ENCODE measurements at regions not wholly inside any gene's neighbourhood (a gene's known extent, or its start where the extent isn't known, plus 50 kb on each side); places are given as distances from the start of the nearest gene placed in this dataset.

DNA sequence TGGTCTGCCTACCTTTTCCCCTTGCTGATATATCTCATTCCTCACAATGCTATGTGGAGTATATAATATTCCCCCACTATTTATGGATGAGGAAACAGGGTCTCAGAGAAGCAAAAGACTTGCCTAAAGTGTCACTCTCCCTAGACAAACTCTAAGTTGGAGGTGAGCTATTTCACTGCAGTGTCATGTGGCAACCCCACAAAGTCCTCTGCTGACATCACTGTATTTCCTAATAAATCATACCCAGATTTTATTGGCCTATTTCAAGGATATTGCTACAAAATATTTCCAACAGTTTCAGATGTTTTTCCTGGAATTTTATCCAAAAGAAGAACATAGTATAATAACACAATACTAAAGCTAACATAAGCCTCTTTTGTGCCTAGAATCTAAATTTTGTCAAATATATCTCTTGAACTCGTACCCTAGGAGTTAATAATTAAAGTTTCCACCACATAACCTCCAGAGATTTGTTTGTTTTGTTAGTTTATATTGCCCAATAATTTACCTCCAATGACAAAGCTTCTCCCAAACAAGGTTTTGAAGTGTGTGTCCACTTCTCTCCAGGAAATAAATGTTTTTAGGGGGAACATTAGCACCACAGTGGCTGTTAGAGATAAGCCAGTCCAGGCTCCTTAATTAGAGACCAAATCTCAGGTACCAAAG is 215.1 kb downstream of the ASCL1 start:
- H3K27ac ChIP-seq, result no peak overlapping the region
- intact Hi-C loops (cut with DNase I), result no loop called here
- H3K4me1 ChIP-seq, result no peaks in the 10 kb centered on the region
- TF ChIP-seq, protein P1, sequence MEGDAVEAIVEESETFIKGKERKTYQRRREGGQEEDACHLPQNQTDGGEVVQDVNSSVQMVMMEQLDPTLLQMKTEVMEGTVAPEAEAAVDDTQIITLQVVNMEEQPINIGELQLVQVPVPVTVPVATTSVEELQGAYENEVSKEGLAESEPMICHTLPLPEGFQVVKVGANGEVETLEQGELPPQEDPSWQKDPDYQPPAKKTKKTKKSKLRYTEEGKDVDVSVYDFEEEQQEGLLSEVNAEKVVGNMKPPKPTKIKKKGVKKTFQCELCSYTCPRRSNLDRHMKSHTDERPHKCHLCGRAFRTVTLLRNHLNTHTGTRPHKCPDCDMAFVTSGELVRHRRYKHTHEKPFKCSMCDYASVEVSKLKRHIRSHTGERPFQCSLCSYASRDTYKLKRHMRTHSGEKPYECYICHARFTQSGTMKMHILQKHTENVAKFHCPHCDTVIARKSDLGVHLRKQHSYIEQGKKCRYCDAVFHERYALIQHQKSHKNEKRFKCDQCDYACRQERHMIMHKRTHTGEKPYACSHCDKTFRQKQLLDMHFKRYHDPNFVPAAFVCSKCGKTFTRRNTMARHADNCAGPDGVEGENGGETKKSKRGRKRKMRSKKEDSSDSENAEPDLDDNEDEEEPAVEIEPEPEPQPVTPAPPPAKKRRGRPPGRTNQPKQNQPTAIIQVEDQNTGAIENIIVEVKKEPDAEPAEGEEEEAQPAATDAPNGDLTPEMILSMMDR (IDR thresholded peaks at IDR 0.05), result no peak
- H3K9me3 ChIP-seq, result no peaks in the 10 kb centered on the region
- H3K36me3 ChIP-seq, result no peaks in the 10 kb centered on the region
- ATAC-seq (no peak), DNase-seq (no peak)
- H3K27me3 ChIP-seq (ENCODE audit: low read depth), result no peaks in the 10 kb centered on the region
- no peak overlapping the region for H3K4me3 ChIP-seq

DNA sequence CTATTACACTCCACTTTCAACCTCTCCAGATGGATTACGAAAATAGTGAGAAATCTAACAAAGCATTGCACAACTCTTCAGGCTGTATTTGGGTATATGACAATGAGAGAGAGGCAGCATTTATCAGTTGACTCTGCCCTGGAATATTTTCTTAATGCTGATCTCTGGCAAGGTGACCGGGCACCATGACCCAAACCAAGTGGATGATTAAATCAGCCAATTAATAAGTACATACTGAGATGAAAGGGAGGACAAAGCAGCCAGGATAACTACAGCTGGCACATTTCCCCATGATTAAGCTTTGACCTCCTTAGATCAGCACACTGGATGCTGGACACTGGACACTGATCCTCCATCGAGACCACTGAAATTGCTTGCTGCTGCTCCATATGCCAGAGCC is 218.2 kb downstream of the ASCL1 start:
- Histone ChIP-seq H3K9me3 (no peaks in the 10 kb centered on the region), H3K27me3 (ENCODE audit: low read depth) (no peaks in the 10 kb centered on the region), H3K4me3 (no peak overlapping the region), H3K4me1 (no peaks in the 10 kb centered on the region), H3K27ac (no peak overlapping the region), H3K36me3 (no peaks in the 10 kb centered on the region)
- no peak for ATAC-seq
- no peak for DNase-seq
- TF ChIP-seq, protein P1 (IDR thresholded peaks at IDR 0.05), result no peak
- intact Hi-C loops (cut with DNase I), result no loop called here

DNA sequence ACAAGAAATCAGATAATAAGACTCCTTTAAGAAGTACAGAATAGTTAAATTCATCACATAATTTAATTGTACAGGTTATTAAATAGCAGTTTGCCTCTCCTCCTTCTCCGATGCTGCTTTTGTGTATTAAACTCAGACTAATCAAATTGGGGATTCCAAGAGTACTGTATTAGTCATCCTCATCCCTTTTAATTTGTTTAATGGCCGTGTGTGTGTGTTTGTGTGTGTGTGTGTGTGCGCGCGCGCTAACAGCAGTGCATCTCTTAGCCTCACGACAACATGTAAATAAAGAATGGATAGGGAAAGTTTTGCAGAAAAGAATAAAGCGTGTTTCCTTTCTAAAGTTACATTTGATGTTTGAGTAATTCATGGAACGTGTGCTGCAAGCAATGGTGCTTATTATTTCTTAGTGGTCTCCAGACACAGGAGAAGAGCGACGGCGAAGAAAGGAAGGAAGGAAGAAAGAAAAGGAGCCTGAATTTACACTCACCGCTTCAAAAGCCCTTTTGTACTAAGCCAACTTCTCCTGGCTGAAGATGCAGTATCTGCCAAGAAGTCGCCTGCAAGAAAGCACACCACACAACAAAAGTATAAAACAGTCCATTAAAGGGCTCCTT is 220.3 kb downstream of the ASCL1 start:
- H3K9me3 ChIP-seq, result no peaks in the 10 kb centered on the region
- intact Hi-C loops (cut with DNase I), result no loop called here
- H3K27ac ChIP-seq, result no peak overlapping the region
- no peak overlapping the region for H3K4me3 ChIP-seq
- TF ChIP-seq, protein P1 (IDR thresholded peaks at IDR 0.05), result no peak
- ATAC-seq (no peak), DNase-seq (no peak)
- no peaks in the 10 kb centered on the region for H3K27me3 ChIP-seq (ENCODE audit: low read depth)
- no peaks in the 10 kb centered on the region for H3K36me3 ChIP-seq
- no peaks in the 10 kb centered on the region for H3K4me1 ChIP-seq

DNA sequence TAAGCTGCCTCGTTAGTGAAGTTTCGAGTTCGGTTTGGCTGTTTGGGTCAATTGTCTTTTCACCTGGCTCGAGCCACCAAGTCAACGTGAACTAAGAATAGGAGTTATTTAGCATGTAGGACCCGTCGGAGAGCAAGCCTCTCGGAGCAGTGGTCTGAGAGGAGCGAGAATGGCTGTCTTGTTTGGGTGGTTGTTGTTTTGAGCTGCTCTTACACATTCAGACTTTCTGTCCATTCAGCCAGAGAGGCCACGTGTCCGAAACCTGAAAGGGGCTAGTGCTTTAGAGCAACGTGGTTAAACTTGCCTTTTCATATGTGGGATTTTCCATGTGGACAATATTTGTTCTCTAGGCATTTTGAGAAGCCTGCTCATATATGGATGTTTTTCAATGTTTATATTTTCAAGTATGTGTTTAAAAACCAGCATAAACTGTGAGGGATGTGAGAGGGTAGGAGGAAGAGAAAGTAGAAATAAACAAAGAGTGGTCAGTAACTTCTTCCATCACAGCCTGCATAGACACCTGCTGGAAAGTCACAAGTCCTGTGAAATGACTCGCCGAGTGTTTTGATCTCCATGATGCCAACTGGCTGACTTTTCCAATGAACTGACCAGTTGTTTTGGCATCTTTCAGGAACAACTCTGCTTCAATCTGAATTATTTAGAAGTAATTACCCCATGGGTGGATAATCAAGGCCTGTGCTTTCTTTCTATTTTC is 221.0 kb downstream of the ASCL1 start:
- no peaks in the 10 kb centered on the region for H3K27me3 ChIP-seq (ENCODE audit: low read depth)
- ATAC-seq, result no peak
- H3K27ac ChIP-seq, result no peak overlapping the region
- DNase-seq, result no peak
- H3K4me3 ChIP-seq, result no peak overlapping the region
- TF ChIP-seq, protein P1 (IDR thresholded peaks at IDR 0.05), result no peak
- intact Hi-C loops (cut with DNase I), result no loop called here
- H3K9me3 ChIP-seq, result no peaks in the 10 kb centered on the region
- H3K4me1 ChIP-seq, result no peaks in the 10 kb centered on the region
- H3K36me3 ChIP-seq, result no peaks in the 10 kb centered on the region

DNA sequence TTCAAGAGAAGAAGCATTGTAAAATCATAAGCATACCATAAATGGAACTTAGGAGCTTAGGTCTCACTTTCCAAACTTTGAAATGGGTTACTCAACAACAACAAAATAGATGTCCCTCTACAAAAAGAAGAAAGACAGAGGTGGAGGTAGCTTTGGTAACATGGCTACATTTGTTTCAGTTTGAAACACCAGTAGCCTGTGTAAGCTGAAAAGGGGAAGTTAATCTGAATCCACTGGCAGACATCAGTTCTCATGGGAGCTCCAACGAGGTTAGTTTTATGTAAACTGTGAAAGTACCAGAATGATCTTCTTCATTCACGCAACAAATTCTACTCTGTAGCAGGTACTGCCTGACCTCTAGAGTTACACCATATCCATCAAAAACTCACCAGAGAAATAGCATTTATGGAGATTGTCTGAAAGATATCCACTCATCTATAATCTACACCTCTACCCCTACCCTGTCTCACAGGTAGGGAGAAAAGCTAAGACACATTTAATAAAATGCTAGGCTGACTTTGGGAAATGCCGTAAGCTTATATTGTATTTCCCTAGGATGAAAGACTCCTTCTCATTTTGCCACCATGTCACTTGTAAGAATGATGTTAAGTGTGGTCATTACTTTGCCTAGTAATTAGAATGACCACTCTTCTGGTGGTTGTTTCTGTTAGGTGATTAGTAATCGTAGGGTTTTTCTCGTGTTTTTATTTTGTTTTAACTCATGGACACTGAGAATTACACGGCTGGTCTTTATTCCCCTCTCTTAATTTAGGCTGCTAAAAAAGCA is 224.1 kb downstream of the ASCL1 start:
- TF ChIP-seq, protein P1 (IDR thresholded peaks at IDR 0.05), result no peak
- intact Hi-C loops (cut with DNase I), result no loop called here
- Histone ChIP-seq H3K36me3 (no peaks in the 10 kb centered on the region), H3K4me3 (no peak overlapping the region), H3K27ac (no peak overlapping the region), H3K27me3 (ENCODE audit: low read depth) (no peaks in the 10 kb centered on the region), H3K9me3 (no peaks in the 10 kb centered on the region), H3K4me1 (no peaks in the 10 kb centered on the region)
- ATAC-seq (no peak), DNase-seq (no peak)

Data from lower lobe of right lung (tissue), 2 donors.